Urinary bladder (tissue), 3 donors: ENCODE measurements at regions not wholly inside any gene's neighbourhood (a gene's known extent, or its start where the extent isn't known, plus 50 kb on each side); places are given as distances from the start of the nearest gene placed in this dataset.

Source experiments
- DNase-seq: peaks from one replicate; pipeline ENCODE4 v3.0.0-alpha.2; 2015; ENCODE audit errors: extremely low spot score
- H3K27ac ChIP-seq: one replicate; pipeline ENCODE4 v1.5.1; 2013; ENCODE audit warnings: low read depth, mild to moderate bottlenecking, moderate library complexity
- H3K36me3 ChIP-seq: one replicate; pipeline ENCODE4 v1.6.1; 2013; ENCODE audit warnings: mild to moderate bottlenecking, moderate library complexity; ENCODE audit not compliant: insufficient read depth
- H3K4me1 ChIP-seq: one replicate; pipeline ENCODE4 v1.6.1; 2013; ENCODE audit warnings: mild to moderate bottlenecking, moderate library complexity; ENCODE audit not compliant: insufficient read depth
- H3K4me3 ChIP-seq: one replicate; pipeline ENCODE4 v1.5.1; 2013; ENCODE audit warnings: low read depth, low read length
- WGBS: extraction: QIAGEN DNeasy Blood & Tissue Kit; methylation state at CpG from one replicate; pipeline ENCODE4 v1.1.7; 2013; 5-methylcytosine and 5-hydroxymethylcytosine counted together
- donor health status: healthy with polysubstance abuse.
- donor health status: healthy.

DNA sequence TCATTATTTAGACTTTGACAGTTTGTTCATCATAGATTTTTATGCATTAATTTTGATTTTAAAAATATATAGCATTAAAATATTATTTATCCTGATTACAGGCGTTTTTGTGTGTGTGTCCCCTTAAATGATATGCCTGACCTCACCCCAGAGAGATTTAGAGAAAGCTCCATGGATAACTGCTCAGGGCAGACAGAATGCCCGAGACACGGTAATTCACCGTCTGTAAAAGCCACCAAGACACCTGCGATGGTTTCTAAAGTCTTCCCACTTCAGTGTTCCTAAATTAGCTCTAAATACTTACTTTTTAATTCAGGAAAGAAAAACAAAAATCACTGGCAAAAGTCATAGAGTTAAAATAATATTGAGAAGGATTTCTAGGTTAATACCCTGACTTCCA lies 350.6 kb upstream of the RUNX1 start:
- WGBS, result 74% methylated on average over 5 of the region's 5 CpGs

DNA sequence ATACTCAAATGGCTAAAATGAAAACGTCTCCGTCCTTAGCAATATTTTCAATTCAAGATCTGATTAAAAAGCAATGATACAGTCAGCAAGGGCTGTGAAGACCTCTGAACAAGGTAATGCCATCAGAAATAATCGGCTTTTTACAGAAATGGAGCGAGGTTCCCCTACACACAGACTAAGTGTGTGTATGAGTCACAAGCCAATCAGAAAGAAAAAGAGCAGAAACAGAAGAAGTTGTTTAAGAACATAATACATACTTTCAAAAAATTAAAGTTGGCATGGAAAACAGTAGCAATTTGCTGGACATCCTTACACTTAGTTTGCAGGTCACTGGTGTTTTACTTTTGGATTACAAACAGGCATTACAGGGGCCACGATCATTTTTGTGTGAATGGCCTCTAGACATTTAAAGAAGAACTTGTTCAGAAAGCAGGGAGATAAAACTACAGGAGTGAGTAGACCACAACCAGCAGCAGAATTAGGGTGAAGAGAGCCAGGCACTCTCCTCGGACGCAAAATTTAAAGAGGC lies 350.0 kb upstream of the RUNX1 start:
- 78% methylated on average over 7 of the region's 7 CpGs for WGBS
- no peak for DNase-seq
- no peaks in the 10 kb centered on the region for H3K36me3 ChIP-seq
- H3K4me1 ChIP-seq, result no peaks in the 10 kb centered on the region
- no peak overlapping the region for H3K4me3 ChIP-seq
- H3K27ac ChIP-seq, result no peak overlapping the region

More for the DNA sequence above, 350.6 kb upstream of the RUNX1 start:
- Histone ChIP-seq H3K36me3 (no peaks in the 10 kb centered on the region), H3K4me1 (no peaks in the 10 kb centered on the region), H3K4me3 (no peak overlapping the region), H3K27ac (no peak overlapping the region)
- DNase-seq, result no peak

DNA sequence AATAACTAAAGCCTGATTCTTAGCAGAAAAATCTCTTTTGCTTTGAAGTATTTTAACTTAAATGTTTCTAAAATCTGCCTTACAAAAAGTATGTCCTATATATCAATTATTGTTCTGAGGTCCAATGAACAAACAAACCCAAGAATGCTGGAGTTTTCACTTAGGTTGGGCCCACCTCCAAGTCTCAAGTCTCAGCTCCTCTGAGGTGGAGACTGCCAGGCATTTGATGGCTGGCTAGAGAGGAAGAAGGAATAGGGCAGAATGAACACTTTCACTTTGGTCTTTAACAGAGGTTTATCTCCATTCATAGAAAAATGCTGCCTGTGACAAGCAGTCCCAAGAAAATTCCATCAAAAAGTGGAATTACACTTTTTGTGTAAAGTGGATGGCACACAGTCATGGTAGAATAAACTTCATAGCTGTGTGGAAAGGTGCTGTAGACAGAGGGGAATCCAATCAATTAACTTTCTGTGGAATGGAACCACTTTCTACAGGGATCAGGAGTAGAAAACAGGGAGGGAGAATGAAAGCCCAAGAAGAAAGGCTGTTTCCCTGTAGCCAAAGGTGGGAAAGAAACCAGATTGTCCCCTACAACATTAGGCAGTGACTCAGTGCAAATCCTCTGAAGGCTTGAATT lies 349.4 kb upstream of the RUNX1 start:
- H3K27ac ChIP-seq, result no peak overlapping the region
- H3K4me3 ChIP-seq, result no peak overlapping the region
- no peaks in the 10 kb centered on the region for H3K4me1 ChIP-seq
- no peak for DNase-seq
- no peaks in the 10 kb centered on the region for H3K36me3 ChIP-seq

DNA sequence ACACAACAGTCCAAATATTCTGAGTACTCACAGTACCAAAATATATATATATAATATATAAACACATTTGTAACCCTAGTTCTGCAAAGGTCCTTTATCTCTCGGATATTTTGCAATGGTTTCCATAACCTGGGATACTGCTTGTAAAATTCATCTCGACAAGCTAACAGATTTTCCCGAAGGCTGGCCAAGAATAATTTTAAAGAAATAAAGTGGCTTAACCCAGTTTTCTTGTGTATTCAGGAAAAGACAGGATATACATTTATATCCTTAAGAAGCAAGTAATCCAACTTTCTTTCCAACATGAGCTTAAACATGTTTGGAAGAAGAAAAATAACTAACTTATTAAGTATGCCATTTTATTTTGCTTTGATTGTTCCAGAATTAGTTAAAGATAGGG lies 348.7 kb upstream of the RUNX1 start:
- 47% methylated on average over 3 of the region's 3 CpGs for WGBS
- no peak for DNase-seq
- no peak overlapping the region for H3K27ac ChIP-seq
- H3K4me1 ChIP-seq, result no peaks in the 10 kb centered on the region
- no peaks in the 10 kb centered on the region for H3K36me3 ChIP-seq
- H3K4me3 ChIP-seq, result no peak overlapping the region

DNA sequence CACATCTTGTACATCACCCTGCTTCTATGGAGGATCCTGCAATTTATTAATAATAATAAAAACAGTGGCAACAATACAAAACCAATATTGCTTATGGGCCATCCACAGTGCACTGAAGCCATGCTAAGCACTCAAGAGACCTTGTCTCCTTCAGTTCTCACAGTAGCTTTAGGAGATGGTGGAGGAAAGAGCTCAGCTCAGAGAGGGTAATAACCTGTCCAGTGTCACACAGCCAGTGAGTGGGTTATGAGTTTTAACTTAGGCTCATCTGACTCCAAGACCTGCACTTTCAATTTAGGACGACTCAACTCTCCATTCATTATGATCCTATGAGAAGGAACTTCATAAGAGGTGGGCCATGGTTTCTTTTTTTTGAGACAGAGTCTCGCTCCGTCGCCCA lies 347.6 kb upstream of the RUNX1 start:
- no peaks in the 10 kb centered on the region for H3K36me3 ChIP-seq
- no peak for DNase-seq
- H3K27ac ChIP-seq, result no peak overlapping the region
- H3K4me1 ChIP-seq, result no peaks in the 10 kb centered on the region
- no peak overlapping the region for H3K4me3 ChIP-seq
- WGBS, result 96% methylated on average over 4 of the region's 4 CpGs

DNA sequence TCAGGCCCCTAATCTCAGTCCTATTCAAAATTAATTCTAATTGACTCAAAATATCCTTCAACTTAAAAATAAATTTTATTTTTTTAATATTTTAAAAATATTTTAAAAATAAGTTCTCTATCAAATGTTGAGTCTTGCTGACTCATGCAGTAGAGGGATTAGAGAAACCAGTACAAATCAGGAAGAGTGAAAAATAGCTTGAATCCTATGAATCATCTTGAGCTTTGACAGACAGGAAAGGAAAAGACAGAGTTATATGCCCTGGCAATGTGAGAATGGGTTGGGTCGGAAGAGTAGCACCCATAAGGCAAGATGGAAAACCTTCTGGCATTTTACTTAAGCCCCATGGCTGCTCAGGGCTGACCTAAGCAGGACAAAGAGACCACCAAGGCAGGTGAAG lies 346.6 kb upstream of the RUNX1 start:
- no peak overlapping the region for H3K4me3 ChIP-seq
- 77% methylated on average over 1 of the region's 1 CpG for WGBS
- H3K27ac ChIP-seq, result no peak overlapping the region
- no peaks in the 10 kb centered on the region for H3K36me3 ChIP-seq
- DNase-seq, result no peak
- H3K4me1 ChIP-seq, result no peaks in the 10 kb centered on the region

DNA sequence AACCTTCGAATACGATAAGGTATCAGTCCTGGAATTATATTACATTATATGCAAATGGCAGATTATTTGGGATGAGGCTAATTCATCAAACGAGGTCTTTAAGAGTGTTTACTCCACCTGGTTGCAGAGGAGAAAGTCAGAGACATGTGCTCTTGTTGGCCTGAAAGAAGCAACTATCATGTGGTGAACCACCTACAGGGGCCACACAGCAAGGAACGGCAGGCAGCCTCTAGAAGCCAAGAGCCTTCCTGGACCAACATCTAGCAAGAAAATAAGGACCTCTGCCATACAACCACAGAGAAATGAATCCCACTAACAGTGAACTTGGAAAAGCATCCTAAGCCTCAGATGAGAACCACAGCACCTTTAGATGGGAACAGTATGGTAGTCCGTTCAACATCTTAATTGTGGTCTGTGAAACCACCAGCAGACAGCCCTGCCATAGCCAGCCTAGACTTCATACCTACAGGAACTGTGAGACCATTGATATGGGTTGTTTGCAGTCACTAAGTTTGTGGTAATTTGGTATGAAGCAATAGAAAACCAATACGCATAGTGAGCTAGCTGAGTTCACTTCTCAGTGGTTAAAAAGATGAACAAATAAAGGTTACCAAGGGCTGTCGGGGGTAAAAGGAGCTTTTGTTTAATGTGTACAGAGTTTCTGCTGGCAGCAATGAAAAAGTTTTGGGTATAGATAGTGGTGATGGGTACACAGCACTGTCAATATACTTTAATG lies 345.7 kb upstream of the RUNX1 start:
- H3K36me3 ChIP-seq, result no peaks in the 10 kb centered on the region
- no peak overlapping the region for H3K27ac ChIP-seq
- H3K4me3 ChIP-seq, result no peak overlapping the region
- WGBS, result 91% methylated on average over 7 of the region's 7 CpGs
- H3K4me1 ChIP-seq, result no peaks in the 10 kb centered on the region
- DNase-seq, result no peak

DNA sequence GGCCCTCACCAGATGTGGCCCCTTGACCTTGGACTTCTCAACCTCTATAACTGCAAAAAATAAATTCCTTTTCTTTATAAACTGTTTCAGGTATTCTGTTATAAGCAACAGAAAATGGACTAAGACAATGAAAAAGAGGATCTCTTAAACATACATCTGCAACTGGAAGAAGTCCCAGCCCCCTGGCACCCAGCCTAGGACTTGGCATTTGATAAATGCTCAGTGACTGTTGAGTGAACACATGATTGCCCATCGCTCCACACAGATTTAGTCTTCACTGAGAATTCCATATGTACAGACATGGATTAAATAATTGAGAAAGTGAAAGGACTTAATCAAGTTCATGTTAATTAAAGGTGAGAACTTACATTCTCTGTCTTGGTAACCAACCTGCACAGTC lies 344.9 kb upstream of the RUNX1 start:
- Histone ChIP-seq H3K4me1 (no peaks in the 10 kb centered on the region), H3K27ac (no peak overlapping the region), H3K36me3 (no peaks in the 10 kb centered on the region), H3K4me3 (no peak overlapping the region)
- no peak for DNase-seq
- 69% methylated on average over 1 of the region's 1 CpG for WGBS

DNA sequence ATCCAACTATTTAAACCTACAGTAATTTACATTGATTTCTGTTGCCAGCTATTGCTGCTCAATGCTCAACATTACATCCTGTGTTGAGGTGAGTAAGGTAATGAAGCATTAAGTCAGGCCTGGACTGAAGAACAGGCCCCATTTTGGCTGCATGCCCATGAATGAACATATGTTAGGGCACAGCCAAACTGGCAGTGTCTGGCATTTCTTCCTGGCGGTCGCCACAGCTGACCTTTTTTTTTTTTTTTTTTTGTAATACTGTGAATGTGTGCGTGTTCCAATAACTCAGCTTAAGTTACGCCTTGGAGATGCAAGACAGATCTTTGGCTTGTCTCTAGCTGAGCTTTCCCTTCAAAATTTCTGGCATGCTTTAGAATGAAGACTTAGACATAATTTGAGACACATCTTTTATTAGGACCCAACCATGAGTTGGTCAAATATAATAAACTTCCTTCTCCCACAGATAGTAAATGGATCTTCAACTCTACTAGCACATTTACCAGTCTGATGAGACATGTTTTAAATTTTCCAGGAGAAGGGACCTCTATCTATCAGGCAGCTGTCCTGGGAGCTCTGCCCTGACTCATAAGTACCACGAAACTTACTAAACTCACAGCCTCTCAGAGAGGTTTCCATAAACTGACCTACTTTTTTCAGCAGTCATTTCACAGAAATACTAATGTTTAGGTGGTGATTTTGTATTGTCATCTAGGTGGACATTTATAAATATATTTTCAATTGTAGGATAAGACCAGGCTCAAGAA lies 341.1 kb upstream of the RUNX1 start:
- WGBS, result 78% methylated on average over 5 of the region's 5 CpGs
- Histone ChIP-seq H3K4me1 (no peaks in the 10 kb centered on the region), H3K4me3 (no peak overlapping the region), H3K36me3 (no peaks in the 10 kb centered on the region), H3K27ac (no peak overlapping the region)
- DNase-seq, result no peak

DNA sequence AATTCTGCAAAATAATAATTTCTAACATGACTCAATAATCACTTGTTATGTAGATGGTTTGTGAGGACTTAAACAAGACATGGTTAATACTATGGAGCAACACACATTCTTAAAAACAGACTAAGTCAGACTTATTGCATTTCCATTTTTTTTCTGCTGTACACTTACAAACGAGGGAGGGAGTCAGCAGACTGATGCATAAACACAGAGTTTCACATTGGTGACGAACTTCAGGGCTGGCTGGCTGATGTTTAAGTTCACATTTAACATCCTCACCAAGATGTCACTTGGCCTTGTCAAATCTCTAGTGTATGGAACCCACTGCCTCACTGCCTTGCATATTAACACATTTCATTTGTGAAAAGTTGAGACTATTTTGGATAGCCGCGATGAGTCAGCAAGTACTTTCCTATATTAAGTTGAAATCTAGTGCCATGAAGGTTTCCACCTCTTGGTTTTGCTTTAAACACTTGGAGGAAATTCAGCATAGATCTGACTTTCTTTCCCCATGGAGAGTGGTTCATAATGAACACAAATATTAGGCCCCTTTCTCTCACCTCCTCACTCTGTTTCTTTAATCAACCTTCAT lies 337.5 kb upstream of the RUNX1 start:
- Histone ChIP-seq H3K4me1 (no peaks in the 10 kb centered on the region), H3K36me3 (no peaks in the 10 kb centered on the region), H3K27ac (no peak overlapping the region), H3K4me3 (no peak overlapping the region)
- DNase-seq, result no peak
- WGBS, result 88% methylated on average over 4 of the region's 4 CpGs

DNA sequence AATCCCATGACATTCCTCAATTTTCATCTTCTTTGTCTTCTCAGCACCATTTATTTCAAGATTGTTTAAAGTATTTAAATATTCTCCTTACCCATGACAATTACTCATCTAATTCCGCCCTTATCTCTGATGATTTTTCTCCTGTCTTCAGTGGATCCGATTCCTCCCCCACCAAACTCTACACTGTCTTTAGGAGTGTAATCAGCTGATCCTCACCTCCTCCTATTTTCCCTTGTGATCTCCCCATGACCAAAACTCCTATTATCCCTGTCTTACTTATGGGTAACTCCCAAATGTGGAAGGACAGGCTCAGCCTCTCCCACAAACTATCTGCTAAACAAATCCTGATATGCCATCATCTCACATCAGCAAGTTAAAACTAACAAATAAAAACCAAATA lies 335.3 kb upstream of the RUNX1 start:
- Histone ChIP-seq H3K36me3 (no peaks in the 10 kb centered on the region), H3K27ac (no peak overlapping the region), H3K4me3 (no peak overlapping the region), H3K4me1 (no peaks in the 10 kb centered on the region)
- DNase-seq, result no peak
- 89% methylated on average over 2 of the region's 2 CpGs for WGBS

DNA sequence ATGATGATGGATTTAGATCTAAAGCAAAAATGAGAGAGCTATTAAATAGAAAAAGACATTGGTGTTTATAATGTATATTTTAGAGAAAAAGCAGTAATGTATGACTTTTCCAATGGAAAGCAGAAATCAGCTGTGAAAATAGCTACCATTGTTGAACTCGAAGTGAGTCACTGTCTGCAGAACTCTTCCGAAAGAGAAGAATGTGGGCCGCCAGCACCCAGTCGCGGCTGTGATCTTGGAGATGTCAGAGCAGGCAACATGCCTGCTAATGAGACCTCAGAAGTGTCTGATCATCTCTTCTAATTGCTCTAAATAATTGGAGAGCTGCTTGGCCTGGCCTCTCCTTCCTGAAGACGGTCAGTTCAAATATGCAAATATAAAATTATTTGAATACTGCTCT lies 333.6 kb upstream of the RUNX1 start:
- Histone ChIP-seq H3K4me1 (no peaks in the 10 kb centered on the region), H3K36me3 (no peaks in the 10 kb centered on the region), H3K4me3 (no peak overlapping the region), H3K27ac (no peak overlapping the region)
- WGBS, result 90% methylated on average over 6 of the region's 6 CpGs
- DNase-seq, result no peak

DNA sequence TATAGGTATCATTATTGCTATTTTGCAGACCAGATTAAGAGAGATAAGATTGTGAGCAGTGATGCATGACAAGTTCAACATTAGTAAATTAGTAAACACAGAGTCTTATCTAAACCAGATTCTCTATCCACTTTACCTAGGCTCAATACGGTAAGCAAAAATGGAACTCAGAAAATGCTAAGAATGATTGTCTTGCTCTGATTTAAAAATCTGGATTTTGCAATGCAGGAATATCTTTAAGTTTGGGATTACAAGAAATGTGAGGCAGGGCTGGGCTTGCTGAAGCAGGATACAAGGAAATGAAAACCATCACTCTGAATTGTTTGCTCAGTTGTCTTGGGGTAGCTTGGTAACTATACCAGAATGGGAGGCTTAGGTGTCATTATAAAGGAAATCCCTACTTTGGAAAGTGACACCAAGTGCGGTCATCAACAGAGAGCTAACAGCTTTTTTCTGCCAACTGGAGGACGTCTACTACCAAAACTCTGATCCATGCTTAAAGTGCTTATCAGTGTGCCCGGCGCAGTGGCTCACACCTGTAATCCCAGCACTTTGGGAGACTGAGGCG lies 332.7 kb upstream of the RUNX1 start:
- H3K36me3 ChIP-seq, result no peaks in the 10 kb centered on the region
- H3K27ac ChIP-seq, result no peak overlapping the region
- WGBS, result 75% methylated on average over 6 of the region's 6 CpGs
- no peak overlapping the region for H3K4me3 ChIP-seq
- no peaks in the 10 kb centered on the region for H3K4me1 ChIP-seq
- DNase-seq, result no peak
